GM19043 (cell line): ENCODE measurements at regions not wholly inside any gene's neighbourhood (a gene's known extent, or its start where the extent isn't known, plus 50 kb on each side); places are given as distances from the start of the nearest gene placed in this dataset.

Experiments used
- ATAC-seq: cut with Tn5 transposase; IDR thresholded peaks from one replicate; pipeline ENCODE4 v1.9.1; 2021; ENCODE audit warnings: low read depth; ENCODE audit not compliant: unreplicated experiment

DNA sequence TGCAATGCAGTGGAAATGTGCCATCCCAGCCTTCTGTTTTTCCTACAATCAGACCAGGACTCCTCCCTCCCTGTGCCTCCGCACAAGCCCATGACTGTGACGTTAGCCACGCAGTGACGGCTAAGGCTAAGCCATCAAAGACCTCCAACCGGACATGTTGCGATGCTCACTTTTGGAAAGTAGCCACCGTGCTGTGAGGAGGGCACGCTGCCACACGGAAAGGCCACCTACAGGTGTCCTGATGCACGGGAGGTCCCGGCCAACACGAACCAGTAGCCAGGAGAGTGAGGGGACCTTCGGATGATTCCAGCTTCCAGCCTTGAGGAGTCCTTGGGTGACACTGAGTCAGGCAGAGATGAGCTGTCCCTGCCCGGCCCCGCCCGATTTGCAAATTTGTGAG lies 53.9 kb downstream of the FOXL1 start:
- ATAC-seq: no peak

DNA sequence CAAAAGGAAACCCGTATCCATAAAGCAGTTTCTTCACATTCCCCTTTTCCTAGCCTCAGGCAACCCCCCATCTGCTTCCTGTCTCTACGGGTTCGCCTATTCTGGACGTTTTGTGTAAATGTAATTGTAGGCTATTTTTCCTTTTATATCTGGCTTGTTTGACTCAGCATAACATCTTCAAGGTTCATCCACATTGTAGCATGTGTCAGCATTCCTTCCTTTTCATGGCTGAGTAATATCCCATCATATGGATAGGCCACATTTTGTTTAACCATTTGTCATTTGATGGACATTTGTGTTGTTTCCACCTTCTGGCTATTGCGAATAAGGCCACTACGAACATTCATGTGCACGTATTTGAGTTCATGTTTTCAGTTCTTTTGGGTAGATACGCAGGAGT lies 54.6 kb downstream of the FOXL1 start:
- no peak for ATAC-seq

DNA sequence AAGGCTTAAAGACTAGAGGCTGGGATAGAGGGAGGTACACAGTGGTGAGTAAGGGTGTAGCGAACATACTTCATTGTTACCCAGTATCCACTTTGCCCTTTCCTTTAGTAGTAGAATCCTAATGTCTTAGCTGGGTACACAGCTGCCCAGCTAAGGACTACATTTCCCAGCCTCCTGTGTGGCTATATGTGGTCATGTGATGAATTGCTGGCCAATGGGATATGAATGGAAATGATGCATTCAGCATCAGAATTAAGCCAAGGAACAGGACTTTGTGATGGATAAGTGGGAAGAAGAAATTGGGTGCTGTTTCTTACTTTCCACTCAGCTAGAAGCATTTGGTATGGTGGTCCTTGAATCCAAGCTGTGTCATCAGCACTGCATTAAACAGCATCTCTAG lies 55.9 kb downstream of the FOXL1 start:
- ATAC-seq: no peak

DNA sequence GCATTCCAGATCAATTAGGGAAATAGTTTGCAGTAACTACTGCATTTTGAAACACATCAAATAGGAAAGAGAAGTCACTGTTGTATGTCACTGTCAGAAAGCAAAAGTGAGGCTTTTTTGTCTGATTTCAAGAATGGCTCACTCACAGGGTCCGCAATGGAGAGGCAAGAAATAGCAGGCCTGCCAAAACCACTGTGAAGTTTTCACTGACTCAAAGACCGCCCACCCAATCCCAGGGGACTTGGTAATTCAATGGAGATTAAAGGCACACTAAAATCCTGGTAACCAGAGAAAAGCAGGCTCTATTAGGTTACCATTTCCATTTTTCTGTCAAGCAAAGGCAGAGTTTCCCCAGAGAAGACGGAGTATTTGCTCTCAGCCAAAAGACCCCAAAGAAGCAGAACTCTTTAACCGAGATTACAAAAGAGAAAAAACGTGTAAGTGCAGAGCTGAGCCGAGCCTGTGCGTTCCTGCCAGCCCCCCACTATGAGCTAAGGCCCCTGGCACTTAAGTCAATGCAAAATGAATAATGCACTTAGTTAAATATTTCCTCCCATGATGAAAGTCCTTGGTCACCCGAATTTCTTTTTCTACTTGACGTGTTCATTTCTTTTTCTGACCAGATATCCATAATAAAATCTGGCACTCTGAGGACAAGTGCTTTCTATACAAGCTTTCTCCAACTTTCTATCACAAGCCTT lies 57.0 kb downstream of the FOXL1 start:
- no peak for ATAC-seq

GRCh38 chr16:86635926-86636325 lies 57.6 kb downstream of the FOXL1 start:
- ATAC-seq: no peak

GRCh38 chr16:86637744-86638143 lies 59.4 kb downstream of the FOXL1 start:
- no peak for ATAC-seq

DNA sequence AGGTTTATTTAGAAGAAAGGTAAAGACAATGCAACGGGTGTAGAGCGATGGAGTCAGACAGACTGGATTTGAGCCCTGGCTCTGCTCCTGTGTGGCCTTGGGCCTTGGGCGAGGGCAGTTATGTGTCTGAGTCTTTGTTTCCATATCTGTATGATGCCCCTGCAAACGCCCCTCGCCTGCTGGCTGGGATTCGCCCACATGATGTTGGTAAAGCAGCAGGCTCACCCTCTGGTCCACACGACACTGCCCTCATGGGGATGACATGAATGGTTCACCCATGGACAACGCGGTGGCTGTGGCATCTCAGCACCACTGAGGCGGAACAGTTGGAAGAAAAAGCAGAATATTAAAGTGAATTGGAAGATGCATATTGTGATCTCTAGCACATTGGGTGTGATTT lies 60.3 kb downstream of the FOXL1 start:
- no peak for ATAC-seq

- ATAC-seq: no peak
Measured at GRCh38 chr16:86639354-86639753, 61.0 kb downstream of the FOXL1 start.

DNA sequence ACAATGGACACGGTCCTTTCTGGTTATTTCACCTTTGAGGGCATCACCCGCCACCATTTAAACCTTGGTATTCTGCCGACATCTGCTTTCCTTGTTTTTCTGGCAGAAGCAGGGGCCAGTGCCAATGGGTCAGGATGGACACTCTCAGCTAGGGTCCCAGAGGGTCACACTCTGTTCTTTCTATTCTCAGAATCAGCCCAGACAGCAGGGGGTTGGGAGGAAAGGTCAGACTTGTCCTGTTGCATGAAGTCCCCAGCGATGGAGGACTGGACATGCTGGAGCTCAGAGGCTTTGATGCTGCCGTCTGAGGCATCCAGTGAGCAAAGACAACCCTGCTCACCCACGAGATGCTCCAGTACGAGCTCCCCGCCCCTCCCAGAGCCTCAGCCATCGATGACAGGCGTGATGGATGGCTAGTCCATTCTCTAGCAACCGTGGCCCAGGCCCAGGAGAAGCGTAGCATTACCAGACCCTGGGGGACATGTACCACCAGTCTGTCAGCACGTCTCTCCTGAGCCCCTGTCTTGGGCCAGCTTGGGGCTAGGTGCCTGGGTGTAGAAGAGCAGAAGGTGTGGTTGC lies 62.0 kb downstream of the FOXL1 start:
- no peak for ATAC-seq

DNA sequence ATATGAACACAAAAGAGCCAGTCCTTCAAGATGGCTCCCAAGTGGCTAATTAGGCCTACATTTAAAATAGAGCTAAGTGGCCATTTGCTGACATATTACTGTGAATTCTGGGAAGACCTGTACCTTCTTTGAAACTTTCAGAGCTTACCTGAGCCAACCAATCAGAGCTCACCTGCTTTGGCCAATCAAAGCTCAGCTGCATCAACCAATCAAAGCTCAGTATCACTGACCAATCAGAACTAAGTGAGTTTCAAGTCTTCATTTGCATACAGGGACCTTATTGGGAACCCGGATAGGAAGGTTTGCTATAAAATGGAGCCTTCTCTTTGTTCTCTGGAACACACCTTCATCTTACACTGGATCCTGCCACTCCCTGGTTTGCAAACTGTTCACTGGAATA lies 63.7 kb downstream of the FOXL1 start:
- no peak for ATAC-seq

DNA sequence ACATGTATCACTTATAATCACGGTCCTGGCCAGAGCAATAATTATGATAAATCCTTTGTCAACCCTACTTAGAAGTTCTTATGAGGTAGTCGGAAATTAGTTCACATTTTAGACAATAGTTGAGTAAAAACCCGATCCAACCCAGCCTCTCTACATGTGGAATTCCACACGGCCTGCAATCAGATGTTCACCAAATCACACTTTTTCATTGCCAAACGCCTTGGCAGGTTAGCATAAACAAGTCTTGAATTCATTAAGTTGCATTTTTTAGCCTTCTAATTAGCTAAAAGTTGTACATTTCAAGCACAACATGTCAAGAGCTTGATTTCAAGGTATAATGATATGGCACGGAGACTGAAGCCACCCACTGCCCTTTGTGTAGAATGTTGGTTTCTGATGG lies 65.3 kb downstream of the FOXL1 start:
- no peak for ATAC-seq

- ATAC-seq: no peak
Measured at GRCh38 chr16:86647561-86647960, 69.2 kb downstream of the FOXL1 start.

DNA sequence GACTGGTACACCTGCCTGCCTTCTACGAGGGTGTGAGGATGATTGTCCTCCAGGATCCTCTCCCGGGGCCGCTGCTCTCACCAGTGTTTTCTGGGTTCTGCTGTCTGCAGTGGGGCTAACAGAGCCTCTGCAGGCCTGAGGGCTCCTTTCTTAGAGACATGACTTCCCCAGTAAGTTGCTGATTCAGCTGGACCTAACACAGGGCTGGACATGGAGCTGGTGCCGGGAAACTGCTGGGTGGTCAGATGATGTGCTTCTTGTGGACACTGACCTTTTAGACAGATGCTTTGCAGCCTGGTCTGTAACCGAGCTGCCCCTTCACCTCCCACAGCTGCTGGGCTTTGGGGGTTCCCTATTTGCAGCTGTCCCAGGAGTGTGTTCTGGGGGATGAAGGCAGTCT lies 71.5 kb downstream of the FOXL1 start:
- ATAC-seq: no peak

DNA sequence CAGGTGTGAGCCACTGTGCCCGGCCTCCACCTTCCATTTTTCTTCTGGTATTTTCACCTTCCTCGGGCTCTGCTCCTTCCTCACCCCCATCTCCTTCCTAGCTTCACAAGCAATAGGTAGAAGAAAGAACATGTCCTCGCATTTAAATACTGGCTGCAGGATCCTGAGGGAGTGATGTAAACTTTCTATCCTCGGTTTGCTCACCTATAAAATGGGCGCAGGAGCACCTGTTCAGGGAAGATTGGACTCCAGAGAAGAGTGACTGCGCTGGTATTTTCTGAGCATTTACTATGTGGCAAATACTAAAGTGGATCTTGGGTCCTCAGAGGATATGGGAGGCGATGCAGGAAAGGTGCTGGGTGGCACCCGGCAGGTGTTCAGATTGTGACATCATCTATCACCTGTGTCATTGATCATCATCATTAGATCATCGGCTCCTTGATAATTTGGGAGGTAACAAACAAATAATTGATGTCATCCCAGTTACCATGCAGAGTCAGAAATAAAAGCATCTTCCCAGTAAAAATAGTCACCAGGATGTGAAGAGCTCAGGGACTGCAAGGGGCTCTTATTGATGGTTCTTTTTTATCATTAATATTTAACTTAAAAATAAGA lies 72.8 kb downstream of the FOXL1 start:
- ATAC-seq: no peak

GRCh38 chr16:86651823-86652222 lies 73.5 kb downstream of the FOXL1 start:
- no peak for ATAC-seq

DNA sequence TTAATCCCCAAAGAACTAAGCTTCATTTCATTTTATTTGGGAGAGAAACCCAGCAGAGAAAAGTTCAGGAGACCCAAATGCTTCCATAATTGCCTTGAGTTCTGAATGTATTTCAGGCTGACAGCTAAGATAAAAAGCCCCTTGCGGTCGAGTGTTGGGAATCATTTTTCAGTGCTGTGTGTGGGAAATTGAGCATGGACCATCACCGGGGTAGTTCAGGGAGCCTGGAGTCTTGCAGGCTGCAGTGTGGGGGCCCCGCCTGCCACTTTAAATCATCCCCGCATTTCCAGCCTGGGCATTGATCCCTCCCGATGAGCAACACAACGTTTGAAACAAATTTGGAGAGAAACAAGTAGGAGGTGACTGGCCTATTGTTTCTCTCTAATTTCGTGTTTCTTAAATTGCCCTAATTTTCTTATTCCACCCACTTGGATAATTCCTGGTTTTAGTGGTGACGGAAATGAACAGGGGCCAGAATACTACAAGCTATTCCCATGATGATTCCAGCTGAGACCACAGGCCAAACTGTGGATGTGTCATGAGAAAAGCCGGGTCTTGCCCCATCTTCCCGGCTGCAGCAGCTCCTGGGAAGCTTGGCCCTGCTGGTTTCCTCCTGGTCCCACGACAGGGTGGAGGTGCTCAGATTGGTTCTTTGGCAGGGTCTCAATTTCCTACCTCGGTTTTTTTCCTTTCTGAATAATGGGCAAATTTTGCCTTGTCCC lies 75.1 kb downstream of the FOXL1 start:
- no peak for ATAC-seq

DNA sequence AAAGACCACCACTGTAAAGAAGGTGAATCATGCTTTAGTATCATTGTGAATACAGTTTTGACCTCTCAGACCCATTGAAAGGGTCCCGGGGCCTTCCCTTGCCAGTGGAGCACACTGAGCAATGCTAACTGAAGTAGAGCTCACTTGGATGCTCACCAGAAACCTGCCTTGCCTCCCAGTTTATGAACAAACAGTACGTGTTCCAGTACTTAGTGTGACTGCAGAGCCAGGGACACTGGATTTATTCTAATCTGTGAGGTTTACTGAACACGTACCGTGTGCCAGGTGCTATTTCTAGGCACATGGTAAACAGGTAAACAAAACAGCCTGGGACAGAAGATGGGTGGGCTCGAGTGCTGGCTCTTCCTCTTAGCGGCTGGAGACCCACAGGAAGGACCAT lies 79.6 kb downstream of the FOXL1 start:
- ATAC-seq: no peak

DNA sequence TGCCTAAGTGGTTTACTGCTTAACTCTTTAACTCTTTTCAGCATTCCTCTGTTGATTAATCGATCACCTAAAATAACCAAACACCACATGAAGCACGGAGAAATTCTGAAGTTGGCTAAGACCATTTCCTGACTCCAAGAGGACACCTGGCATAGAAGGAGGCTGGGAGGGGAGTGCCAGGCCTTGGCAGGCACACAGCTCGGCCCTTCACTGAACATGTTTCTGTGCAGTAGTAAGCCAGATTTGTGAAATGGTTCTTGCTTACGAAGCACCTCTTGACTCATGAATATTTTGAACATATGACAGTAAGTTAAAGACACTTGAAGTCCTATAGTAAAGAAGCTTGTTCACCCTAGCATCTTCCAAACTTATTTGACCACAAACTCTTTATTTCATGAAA lies 82.3 kb downstream of the FOXL1 start:
- no peak for ATAC-seq

DNA sequence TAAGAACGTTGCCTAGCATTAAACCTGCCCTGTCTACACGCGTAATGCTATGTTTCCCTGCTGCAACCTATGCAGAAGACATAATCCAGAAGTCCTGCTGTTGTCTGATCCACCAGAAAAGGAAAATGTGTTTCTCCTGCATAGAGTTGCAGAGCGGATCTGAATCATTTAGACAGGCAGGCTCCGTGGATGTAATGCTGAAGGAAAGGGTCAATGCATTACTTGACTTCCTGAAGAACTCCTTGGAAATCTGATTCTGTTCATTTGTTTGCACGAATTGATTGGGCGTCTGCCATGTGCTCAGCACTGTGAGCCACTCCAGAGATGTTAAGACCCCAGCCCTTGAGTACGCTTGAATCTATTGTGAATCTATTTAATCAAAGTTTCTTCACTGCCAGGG lies 83.4 kb downstream of the FOXL1 start:
- no peak for ATAC-seq

GRCh38 chr16:86662195-86662594 lies 83.8 kb downstream of the FOXL1 start:
- no peak for ATAC-seq

- ATAC-seq: no peak
Measured at GRCh38 chr16:86662740-86663139, 84.4 kb downstream of the FOXL1 start.
